Prostate gland (tissue), 2 donors: ENCODE measurements at regions not wholly inside any gene's neighbourhood (a gene's known extent, or its start where the extent isn't known, plus 50 kb on each side); places are given as distances from the start of the nearest gene placed in this dataset.
"Not testable (repeated sequence)": the region's sequence is repeated elsewhere in the genome, so short reads cannot be mapped to it uniquely, and the experiment has no call there.

Experiments used
- DNase-seq: peaks from one replicate; pipeline ENCODE4 v3.0.0-alpha.2; 2019; ENCODE audit warnings: low spot score
- H3K27ac ChIP-seq, 2 donors: fragments of 200-600 bp; sonication (generic); 2 replicates each; pipeline ENCODE4 v1.5.1; 2017 to 2019
- H3K27me3 ChIP-seq: fragments of 200-600 bp; sonication (generic); replicated peaks from 2 replicates; pipeline ENCODE4 v1.5.1; 2019; ENCODE audit not compliant: insufficient read depth
- H3K36me3 ChIP-seq, 2 donors: fragments of 200-600 bp; sonication (generic); 1 replicate in 1 of 2; 2 replicates in 1 of 2; pipeline versions ENCODE4 v1.5.1 to v1.8.1; 2017 to 2019
- H3K4me1 ChIP-seq: fragments of 200-600 bp; sonication (generic); replicated peaks from 2 replicates; pipeline ENCODE4 v1.5.1; 2019
- H3K4me3 ChIP-seq, 2 donors: fragments of 200-600 bp; sonication (generic); 2 replicates each; pipeline ENCODE4 v1.5.1; 2017 to 2019
- H3K9me3 ChIP-seq: fragments of 200-600 bp; sonication (generic); 2 replicates; pipeline ENCODE4 v1.5.1; 2017
- POLR2A ChIP-seq: fragments of 450-650 bp; IDR thresholded peaks from one replicate; pipeline ENCODE4 v1.6.1; 2016; ENCODE audit warnings: antibody characterized with exemption, mild to moderate bottlenecking
- POLR2AphosphoS5 ChIP-seq: sonication (generic); formaldehyde crosslinking; IDR thresholded peaks from one replicate; pipeline ENCODE4 v1.6.1; 2017; ENCODE audit warnings: antibody characterized with exemption
- WGBS: methylation state at CpG from one replicate; pipeline ENCODE4 v1.1.5; 2018; 5-methylcytosine and 5-hydroxymethylcytosine counted together
- intact Hi-C: fragments of 100-400 bp; cut with DNase I; formaldehyde crosslinking; loops from one replicate; pipeline ENCODE4 v1.14.2; 2022
- TF ChIP-seq, protein P1 (sequence below), 4 experiments: fragments of 200-600 bp in 2 of 4; fragments of 450-650 bp in 2 of 4; sonication (generic) in 2 of 4; IDR thresholded peaks; 1 replicate in 3 of 4; 2 replicates in 1 of 4; pipeline ENCODE4 v1.5.1; 2016 to 2019; ENCODE audit warnings: antibody characterized with exemption in 4 of 4, mild to moderate bottlenecking in 2 of 4, moderate library complexity in 2 of 4

DNA sequence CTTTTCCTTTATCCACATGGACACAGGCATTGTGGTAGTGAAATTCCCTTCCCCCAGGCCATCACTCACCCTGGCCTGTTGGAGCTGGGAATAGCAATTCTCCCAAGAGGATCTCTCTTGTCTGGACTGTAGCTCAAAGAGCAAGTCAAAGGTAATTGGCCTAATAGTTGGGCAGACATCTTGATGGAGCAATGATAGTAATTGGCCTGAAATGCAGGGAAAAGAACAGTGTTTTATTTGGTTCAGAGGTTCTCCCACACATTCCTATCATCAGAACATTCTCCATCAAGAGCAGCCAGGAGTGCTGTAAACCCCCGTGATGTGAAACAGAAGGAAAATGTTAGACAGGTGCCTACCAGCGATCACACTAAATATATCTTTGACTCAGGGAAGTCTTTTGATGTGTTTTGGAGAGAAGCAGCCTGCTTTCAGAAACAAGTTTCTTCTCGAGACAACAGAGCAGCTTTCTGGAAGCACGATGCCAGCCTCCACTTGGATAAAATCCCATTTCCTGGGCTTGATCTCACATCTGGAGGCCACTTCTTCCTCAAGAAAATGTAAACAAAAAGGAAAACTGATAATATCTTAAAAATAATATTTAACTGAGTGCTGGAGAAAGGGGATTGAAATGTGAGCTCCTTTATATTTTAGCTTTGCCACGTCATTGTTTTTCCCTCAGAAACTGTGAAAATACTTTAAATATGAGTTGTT, 198.1 kb upstream of the WWC1 start:
- DNase-seq: no peak
- no peak for TF ChIP-seq POLR2A
- TF ChIP-seq, protein P1, sequence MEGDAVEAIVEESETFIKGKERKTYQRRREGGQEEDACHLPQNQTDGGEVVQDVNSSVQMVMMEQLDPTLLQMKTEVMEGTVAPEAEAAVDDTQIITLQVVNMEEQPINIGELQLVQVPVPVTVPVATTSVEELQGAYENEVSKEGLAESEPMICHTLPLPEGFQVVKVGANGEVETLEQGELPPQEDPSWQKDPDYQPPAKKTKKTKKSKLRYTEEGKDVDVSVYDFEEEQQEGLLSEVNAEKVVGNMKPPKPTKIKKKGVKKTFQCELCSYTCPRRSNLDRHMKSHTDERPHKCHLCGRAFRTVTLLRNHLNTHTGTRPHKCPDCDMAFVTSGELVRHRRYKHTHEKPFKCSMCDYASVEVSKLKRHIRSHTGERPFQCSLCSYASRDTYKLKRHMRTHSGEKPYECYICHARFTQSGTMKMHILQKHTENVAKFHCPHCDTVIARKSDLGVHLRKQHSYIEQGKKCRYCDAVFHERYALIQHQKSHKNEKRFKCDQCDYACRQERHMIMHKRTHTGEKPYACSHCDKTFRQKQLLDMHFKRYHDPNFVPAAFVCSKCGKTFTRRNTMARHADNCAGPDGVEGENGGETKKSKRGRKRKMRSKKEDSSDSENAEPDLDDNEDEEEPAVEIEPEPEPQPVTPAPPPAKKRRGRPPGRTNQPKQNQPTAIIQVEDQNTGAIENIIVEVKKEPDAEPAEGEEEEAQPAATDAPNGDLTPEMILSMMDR (IDR thresholded peaks at IDR 0.05): no peak
- Histone ChIP-seq H3K4me3 (no peak overlapping the region), H3K9me3 (no peaks in the 10 kb centered on the region), H3K36me3 (no peaks in the 10 kb centered on the region), H3K4me1 (no peaks in the 10 kb centered on the region), H3K27ac (no peak overlapping the region), H3K27me3 (no peaks in the 10 kb centered on the region)
- intact Hi-C loops: no loop called here
- WGBS: 13% methylated on average over 5 of the region's 5 CpGs

DNA sequence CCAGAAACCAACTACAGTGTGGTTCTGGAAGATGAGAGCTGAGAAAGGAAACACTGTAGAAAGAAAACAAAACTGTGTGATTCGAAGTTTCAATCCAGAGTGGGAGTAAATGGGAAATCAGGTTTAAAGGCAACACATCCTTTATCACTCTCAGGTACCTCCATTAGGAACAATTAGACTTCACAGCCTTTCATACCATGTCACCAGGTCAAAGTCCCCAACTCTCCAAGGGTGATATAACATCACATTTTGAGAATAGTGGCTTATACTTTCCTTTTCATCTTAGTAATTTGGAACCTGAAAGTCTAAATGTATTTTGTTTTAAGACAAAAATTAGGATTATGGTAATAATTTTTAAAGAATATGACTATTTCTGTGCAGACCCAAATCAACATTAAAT, 194.9 kb upstream of the WWC1 start:
- Histone ChIP-seq H3K9me3 (no peaks in the 10 kb centered on the region), H3K36me3 (no peaks in the 10 kb centered on the region), H3K27me3 (no peaks in the 10 kb centered on the region), H3K27ac (no peak overlapping the region), H3K4me3 (no peak overlapping the region), H3K4me1 (no peaks in the 10 kb centered on the region)
- DNase-seq: no peak
- TF ChIP-seq POLR2A: no peak
- TF ChIP-seq, protein P1 (IDR thresholded peaks at IDR 0.05): no peak
- no peak for TF ChIP-seq POLR2AphosphoS5
- intact Hi-C loops: no loop called here
- WGBS: 46% methylated on average over 1 of the region's 1 CpG

DNA sequence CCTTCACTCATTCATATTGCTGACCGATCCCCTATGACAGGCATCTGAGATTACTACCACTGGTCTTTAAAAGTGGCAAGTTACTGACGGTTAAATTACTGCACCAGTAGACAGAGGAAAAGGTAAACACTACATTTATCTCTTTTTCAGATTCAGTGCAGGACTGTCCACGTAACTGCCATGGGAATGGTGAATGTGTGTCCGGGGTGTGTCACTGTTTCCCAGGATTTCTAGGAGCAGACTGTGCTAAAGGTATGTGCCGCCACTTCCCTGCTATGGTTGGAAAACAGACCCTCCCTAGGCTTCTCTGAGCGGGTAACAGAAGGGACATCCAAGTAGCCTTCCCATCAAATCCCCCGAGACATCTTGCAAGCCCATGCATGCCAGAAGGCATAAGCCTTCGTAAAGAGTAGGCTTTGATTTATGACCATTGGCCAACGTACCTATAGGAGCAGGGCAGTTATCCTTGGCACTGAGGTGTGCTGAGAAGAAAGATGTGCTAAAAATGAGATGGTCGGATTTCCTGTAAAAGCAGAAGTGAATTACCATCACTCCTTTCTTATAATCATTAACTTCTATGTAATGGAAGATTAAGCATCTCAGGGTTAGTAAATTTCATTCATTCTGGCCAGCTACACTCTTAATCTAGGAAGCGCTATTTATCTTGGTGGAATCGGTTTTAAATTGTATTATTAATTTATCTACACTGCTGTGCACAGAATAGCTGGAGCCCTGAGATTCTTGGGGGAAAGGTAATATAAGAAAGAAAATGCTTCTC, 193.4 kb upstream of the WWC1 start:
- no peak for DNase-seq
- no peak overlapping the region for H3K4me3 ChIP-seq
- no peaks in the 10 kb centered on the region for H3K4me1 ChIP-seq
- no peak overlapping the region for H3K27ac ChIP-seq
- no peaks in the 10 kb centered on the region for H3K36me3 ChIP-seq
- WGBS: 50% methylated on average over 12 of the region's 12 CpGs
- no peaks in the 10 kb centered on the region for H3K27me3 ChIP-seq
- no peaks in the 10 kb centered on the region for H3K9me3 ChIP-seq
- intact Hi-C loops: no loop called here
- TF ChIP-seq POLR2AphosphoS5 (no peak), POLR2A (no peak)
- TF ChIP-seq, protein P1 (IDR thresholded peaks at IDR 0.05): no peak

DNA sequence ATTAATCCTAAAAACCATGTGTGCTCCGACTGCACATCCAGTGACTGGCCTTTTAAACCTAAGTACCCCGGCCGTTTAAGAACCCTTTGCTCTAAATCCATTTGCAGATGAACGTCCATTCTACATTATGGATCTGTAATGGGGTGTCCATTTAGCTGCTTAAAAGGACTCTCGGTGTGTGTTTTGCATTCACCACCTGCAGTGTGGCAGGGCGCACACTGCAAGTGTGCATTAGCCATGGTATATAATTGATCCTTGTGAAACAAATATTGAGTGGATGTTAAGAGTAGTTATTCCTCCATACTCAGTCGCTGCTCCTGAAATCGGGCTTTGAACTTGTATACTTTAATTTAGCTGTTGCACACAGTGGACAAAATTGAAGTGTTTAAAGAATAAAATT, 190.1 kb upstream of the WWC1 start:
- H3K27me3 ChIP-seq: no peaks in the 10 kb centered on the region
- intact Hi-C loops: no loop called here
- H3K4me1 ChIP-seq: no peaks in the 10 kb centered on the region
- no peak overlapping the region for H3K27ac ChIP-seq
- no peak for DNase-seq
- H3K36me3 ChIP-seq: no peaks in the 10 kb centered on the region
- no peak overlapping the region for H3K4me3 ChIP-seq
- no peaks in the 10 kb centered on the region for H3K9me3 ChIP-seq
- TF ChIP-seq, protein P1 (IDR thresholded peaks at IDR 0.05): no peak
- TF ChIP-seq POLR2A (no peak), POLR2AphosphoS5 (no peak)
- WGBS: 93% methylated on average over 8 of the region's 8 CpGs

DNA sequence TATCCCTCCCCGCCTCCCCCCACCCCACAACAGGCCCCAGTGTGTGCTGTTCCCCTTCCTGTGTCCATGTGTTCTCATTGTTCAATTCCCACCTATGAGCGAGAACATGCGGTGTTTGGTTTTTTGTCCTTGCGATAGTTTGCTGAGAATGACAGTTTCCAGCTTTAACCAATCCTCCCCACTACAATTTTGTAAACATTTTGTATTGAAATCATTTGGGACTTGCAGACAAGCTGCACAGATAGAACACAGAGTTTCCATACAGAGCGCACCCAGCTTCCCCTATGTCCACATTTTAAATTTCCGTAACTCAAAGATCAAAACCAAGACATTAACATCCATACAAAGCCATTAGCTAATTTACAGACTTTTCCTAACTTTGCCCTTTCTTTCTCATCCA, 188.4 kb upstream of the WWC1 start:
- H3K9me3 ChIP-seq, H3K36me3 ChIP-seq, intact Hi-C loops, DNase-seq, H3K4me3 ChIP-seq, H3K4me1 ChIP-seq, H3K27ac ChIP-seq, H3K27me3 ChIP-seq: not testable (repeated sequence)
- WGBS: 75% methylated on average over 6 of the region's 6 CpGs
